ENCODE measurements at regions not wholly inside any gene's neighbourhood (a gene's known extent, or its start where the extent isn't known, plus 50 kb on each side); places are given as distances from the start of the nearest gene placed in this dataset.

GRCh38 chr5:174832811-174833210 is 108.4 kb downstream of the MSX2 start:
- H3F3A ChIP-seq (ENCODE audit: insufficient read depth, low read length) = no peaks in the 10 kb centered on the region
- H3K4me3 ChIP-seq (ENCODE audit: low read depth, low read length, poor library complexity, severe bottlenecking) = no peak overlapping the region
- H3K27me3 ChIP-seq (ENCODE audit: insufficient read depth, low read length) = no peaks in the 10 kb centered on the region; the same call in 1 of the 2 replicates
- no peak overlapping the region for H3K4me2 ChIP-seq (ENCODE audit: low read length)
- no peaks in the 10 kb centered on the region for H3K36me3 ChIP-seq (ENCODE audit: insufficient read depth, low read length)
- H3K4me1 ChIP-seq (ENCODE audit: insufficient read depth, low read length, severe bottlenecking) = no peaks in the 10 kb centered on the region
- H3K27ac ChIP-seq (ENCODE audit: low read depth, low read length, poor library complexity, severe bottlenecking) = no peak overlapping the region
- TF ChIP-seq CTCF (IDR thresholded peaks at IDR 0.05; ENCODE audit: low read length) (no peak), EZH2 (IDR thresholded peaks at IDR 0.05; ENCODE audit: borderline replicate concordance, low read length) (no peak)
- no peak overlapping the region for H3K9ac ChIP-seq (ENCODE audit: low read length)
- no peaks in the 10 kb centered on the region for H4K20me1 ChIP-seq (ENCODE audit: insufficient read depth, low read length)
- no peaks in the 10 kb centered on the region for H3K9me2 ChIP-seq (ENCODE audit: low read depth, low read length)
- H3K9me3 ChIP-seq (ENCODE audit: low read length) = no peaks in the 10 kb centered on the region
- no peaks in the 10 kb centered on the region for H3K79me2 ChIP-seq (ENCODE audit: insufficient read depth, low read length)
- no peak overlapping the region for H2AFZ ChIP-seq (ENCODE audit: low read length)

- H3K27ac ChIP-seq (ENCODE audit: low read depth, low read length, poor library complexity, severe bottlenecking) = no peak overlapping the region
- H4K20me1 ChIP-seq (ENCODE audit: insufficient read depth, low read length) = no peaks in the 10 kb centered on the region
- no peaks in the 10 kb centered on the region for H3K79me2 ChIP-seq (ENCODE audit: insufficient read depth, low read length)
- no peak overlapping the region for H3K4me2 ChIP-seq (ENCODE audit: low read length)
- H3F3A ChIP-seq (ENCODE audit: insufficient read depth, low read length) = no peaks in the 10 kb centered on the region
- no peak overlapping the region for H3K4me3 ChIP-seq (ENCODE audit: low read depth, low read length, poor library complexity, severe bottlenecking)
- H3K4me1 ChIP-seq (ENCODE audit: insufficient read depth, low read length, severe bottlenecking) = no peaks in the 10 kb centered on the region
- no peaks in the 10 kb centered on the region for H3K9me2 ChIP-seq (ENCODE audit: low read depth, low read length)
- H3K36me3 ChIP-seq (ENCODE audit: insufficient read depth, low read length) = no peaks in the 10 kb centered on the region
- H3K9me3 ChIP-seq (ENCODE audit: low read length) = no peaks in the 10 kb centered on the region
- H3K9ac ChIP-seq (ENCODE audit: low read length) = no peak overlapping the region
- H3K27me3 ChIP-seq (ENCODE audit: insufficient read depth, low read length) = no peaks in the 10 kb centered on the region; the same call in 1 of the 2 replicates
- no peak overlapping the region for H2AFZ ChIP-seq (ENCODE audit: low read length)
- TF ChIP-seq CTCF (IDR thresholded peaks at IDR 0.05; ENCODE audit: low read length) = no peak
- no peak for TF ChIP-seq EZH2 (IDR thresholded peaks at IDR 0.05; ENCODE audit: borderline replicate concordance, low read length)
These were observed 107.6 kb downstream of the MSX2 start for GRCh38 chr5:174832025-174832424.

GRCh38 chr5:174831031-174831660 is 106.8 kb downstream of the MSX2 start:
- H3K9me2 ChIP-seq (ENCODE audit: low read depth, low read length) = no peaks in the 10 kb centered on the region
- H3K4me1 ChIP-seq (ENCODE audit: insufficient read depth, low read length, severe bottlenecking) = no peaks in the 10 kb centered on the region
- H3K36me3 ChIP-seq (ENCODE audit: insufficient read depth, low read length) = no peaks in the 10 kb centered on the region
- H4K20me1 ChIP-seq (ENCODE audit: insufficient read depth, low read length) = no peaks in the 10 kb centered on the region
- no peaks in the 10 kb centered on the region for H3K9me3 ChIP-seq (ENCODE audit: low read length)
- H3K79me2 ChIP-seq (ENCODE audit: insufficient read depth, low read length) = no peaks in the 10 kb centered on the region
- no peak for TF ChIP-seq EZH2 (IDR thresholded peaks at IDR 0.05; ENCODE audit: borderline replicate concordance, low read length)
- TF ChIP-seq CTCF (IDR thresholded peaks at IDR 0.05; ENCODE audit: low read length) = no peak
- H3K27me3 ChIP-seq (ENCODE audit: insufficient read depth, low read length) = no peaks in the 10 kb centered on the region; the same call in 1 of the 2 replicates
- H3K4me3 ChIP-seq (ENCODE audit: low read depth, low read length, poor library complexity, severe bottlenecking) = no peak overlapping the region
- H3K27ac ChIP-seq (ENCODE audit: low read depth, low read length, poor library complexity, severe bottlenecking) = no peak overlapping the region
- no peak overlapping the region for H3K4me2 ChIP-seq (ENCODE audit: low read length)
- no peak overlapping the region for H3K9ac ChIP-seq (ENCODE audit: low read length)
- no peaks in the 10 kb centered on the region for H3F3A ChIP-seq (ENCODE audit: insufficient read depth, low read length)
- no peak overlapping the region for H2AFZ ChIP-seq (ENCODE audit: low read length)

Data from OCI-LY1 (cell line).